Neutrophil (primary cell): ENCODE measurements at regions not wholly inside any gene's neighbourhood (a gene's known extent, or its start where the extent isn't known, plus 50 kb on each side); places are given as distances from the start of the nearest gene placed in this dataset.

Experiments
- H3K27ac ChIP-seq: fragments of 200-600 bp; sonication (generic); 2 replicates; pipeline ENCODE4 v1.5.1; 2016; ENCODE audit warnings: mild to moderate bottlenecking, moderate library complexity
- H3K27me3 ChIP-seq: fragments of 200-600 bp; sonication (generic); 2 replicates; pipeline ENCODE4 v1.6.0; 2016; ENCODE audit warnings: mild to moderate bottlenecking
- H3K36me3 ChIP-seq: fragments of 200-600 bp; sonication (generic); 2 replicates; pipeline ENCODE4 v1.5.1; 2017
- H3K4me1 ChIP-seq, 2 experiments: fragments of 200-600 bp in 1 of 2; sonication (generic) in 1 of 2; 1 replicate in 1 of 2; 2 replicates in 1 of 2; pipeline versions ENCODE4 v1.5.1 to v1.6.1; 2013 to 2016; ENCODE audit warnings: low read depth in 1 of 2, low read length in 1 of 2, mild to moderate bottlenecking in 1 of 2, moderate library complexity in 1 of 2; ENCODE audit not compliant: control insufficient read depth in 1 of 2, insufficient read depth in 1 of 2
- H3K4me3 ChIP-seq, 2 experiments: fragments of 200-600 bp in 1 of 2; sonication (generic) in 1 of 2; 1 replicate in 1 of 2; 2 replicates in 1 of 2; pipeline ENCODE4 v1.5.1; 2013 to 2016; ENCODE audit warnings: low read depth in 1 of 2, low read length in 1 of 2, mild to moderate bottlenecking in 1 of 2, moderate library complexity in 1 of 2
- H3K9me3 ChIP-seq: fragments of 200-600 bp; sonication (generic); 2 replicates; pipeline ENCODE4 v1.5.1; 2016
- TF ChIP-seq, protein P1 (sequence below): fragments of 200-600 bp; sonication (generic); IDR thresholded peaks from 2 replicates; pipeline ENCODE4 v1.5.1; 2016; ENCODE audit warnings: antibody characterized with exemption

DNA sequence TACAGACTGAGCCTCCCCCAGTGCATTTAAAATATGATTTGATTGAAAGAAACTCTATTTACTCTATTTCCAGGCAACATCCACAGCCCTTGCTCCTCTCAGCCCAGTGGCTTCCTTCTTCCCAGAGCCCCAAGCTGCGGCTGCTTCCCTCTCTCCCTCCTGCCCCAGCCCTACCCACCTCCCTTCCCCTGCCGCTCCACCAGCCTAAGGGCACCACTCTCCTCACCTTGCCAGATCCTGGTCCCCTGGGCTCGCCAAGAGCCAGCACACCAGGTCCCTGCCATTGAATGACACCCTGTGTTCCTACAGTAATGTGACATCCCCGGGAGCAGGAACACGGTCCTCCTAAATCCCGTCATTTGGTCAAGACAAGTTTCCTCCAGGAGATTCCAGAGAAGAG is 236.0 kb downstream of the RBFOX3 start:
- Histone ChIP-seq H3K4me1 (no peaks in the 10 kb centered on the region), H3K27me3 (peaks cover 18% of the 10 kb centered on the region), H3K9me3 (no peaks in the 10 kb centered on the region), H3K4me3 (no peak overlapping the region), H3K36me3 (no peaks in the 10 kb centered on the region), H3K27ac (no peak overlapping the region)
- TF ChIP-seq, protein P1, sequence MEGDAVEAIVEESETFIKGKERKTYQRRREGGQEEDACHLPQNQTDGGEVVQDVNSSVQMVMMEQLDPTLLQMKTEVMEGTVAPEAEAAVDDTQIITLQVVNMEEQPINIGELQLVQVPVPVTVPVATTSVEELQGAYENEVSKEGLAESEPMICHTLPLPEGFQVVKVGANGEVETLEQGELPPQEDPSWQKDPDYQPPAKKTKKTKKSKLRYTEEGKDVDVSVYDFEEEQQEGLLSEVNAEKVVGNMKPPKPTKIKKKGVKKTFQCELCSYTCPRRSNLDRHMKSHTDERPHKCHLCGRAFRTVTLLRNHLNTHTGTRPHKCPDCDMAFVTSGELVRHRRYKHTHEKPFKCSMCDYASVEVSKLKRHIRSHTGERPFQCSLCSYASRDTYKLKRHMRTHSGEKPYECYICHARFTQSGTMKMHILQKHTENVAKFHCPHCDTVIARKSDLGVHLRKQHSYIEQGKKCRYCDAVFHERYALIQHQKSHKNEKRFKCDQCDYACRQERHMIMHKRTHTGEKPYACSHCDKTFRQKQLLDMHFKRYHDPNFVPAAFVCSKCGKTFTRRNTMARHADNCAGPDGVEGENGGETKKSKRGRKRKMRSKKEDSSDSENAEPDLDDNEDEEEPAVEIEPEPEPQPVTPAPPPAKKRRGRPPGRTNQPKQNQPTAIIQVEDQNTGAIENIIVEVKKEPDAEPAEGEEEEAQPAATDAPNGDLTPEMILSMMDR = no peak

DNA sequence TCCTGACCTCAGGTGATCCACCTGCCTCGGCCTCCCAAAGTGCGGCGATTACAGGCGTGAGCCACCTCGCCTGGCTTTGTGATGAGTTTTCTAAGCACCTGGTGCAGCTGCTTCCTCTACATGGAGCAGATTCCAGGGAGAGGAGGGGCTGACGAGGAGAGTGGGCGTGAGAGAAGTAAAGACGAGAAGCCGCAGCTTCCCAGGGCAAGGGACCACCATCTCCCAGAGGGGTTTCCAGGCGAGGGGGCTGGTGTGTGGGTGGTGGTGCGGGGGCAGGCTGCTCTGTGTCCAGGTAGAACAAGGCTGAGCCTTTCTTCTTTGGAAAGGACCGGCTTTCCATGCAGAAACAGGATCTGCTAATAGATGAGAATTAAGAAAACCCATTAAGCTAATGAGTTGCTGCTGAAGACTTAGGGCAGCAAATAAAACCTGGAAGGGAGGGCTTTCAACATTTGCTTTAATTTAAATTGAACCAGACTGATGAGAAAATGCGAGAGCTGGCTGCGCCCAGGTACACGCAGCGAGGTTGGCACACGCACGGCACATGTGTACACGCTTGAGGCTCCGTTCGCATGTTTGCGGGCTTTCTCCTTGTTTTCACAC is 236.7 kb downstream of the RBFOX3 start:
- Histone ChIP-seq H3K36me3 (no peaks in the 10 kb centered on the region), H3K4me3 (no peak overlapping the region), H3K4me1 (no peaks in the 10 kb centered on the region), H3K27ac (no peak overlapping the region), H3K9me3 (no peaks in the 10 kb centered on the region), H3K27me3 (peaks cover 18% of the 10 kb centered on the region)
- TF ChIP-seq, protein P1 = no peak

DNA sequence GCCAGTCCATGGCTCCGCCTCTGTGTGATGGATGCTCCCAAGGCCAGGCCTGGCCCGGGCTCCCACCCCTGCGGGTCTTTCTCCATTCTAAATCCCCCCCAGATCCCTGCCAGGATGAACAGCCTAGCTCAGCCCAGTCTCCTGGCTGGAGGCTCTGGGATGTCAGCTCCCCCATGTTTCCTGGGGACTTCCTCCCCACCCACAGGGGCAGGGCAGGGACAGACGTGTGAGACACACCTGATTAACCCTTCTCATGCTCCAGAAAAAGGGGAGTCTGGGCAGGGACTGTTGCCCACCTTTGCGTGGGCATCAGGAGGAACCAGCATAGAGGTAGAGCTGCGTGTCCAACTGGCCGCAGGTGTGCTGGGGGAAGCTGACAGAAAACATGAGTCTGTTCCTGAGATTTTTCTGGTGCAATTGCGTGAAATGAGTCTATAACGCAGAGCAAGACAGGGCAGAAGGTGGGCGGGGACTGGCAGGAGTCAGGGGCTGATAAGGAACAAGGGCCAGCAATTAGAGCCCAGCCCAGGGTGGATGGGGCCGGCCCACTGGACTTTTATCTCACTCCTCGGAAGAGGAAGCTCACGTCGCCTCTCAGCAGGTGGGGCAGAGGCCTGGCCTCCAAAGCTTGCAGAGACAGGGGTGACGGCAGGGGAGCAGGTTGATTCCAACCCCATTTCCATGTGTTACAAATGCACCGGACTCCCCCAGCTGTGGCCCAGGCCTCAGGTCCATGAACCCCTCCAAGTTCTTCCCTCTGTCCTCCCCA is 238.2 kb downstream of the RBFOX3 start:
- TF ChIP-seq, protein P1 = no peak
- Histone ChIP-seq H3K27me3 (peaks cover 18% of the 10 kb centered on the region), H3K9me3 (no peaks in the 10 kb centered on the region), H3K4me3 (no peak overlapping the region), H3K4me1 (no peaks in the 10 kb centered on the region), H3K27ac (no peak overlapping the region), H3K36me3 (no peaks in the 10 kb centered on the region)

DNA sequence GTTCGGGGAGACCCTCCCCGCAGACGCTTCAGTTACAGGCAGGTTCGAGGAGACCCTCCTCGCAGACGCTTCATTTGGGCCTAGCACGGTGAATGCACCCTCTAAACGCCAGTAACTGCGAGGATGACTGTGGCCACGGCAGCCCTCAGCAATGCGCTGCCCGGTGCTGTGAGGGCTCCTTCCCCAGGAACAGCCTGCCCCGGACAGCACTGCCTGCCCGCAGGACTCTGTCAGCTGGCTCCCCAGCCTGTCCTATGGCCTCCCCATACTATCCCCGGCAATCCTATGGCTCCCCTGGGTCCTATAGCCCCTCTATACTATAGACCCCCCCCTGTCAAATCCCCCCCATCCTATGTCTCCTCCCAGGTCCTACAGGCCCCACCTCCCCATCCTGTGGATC is 238.9 kb downstream of the RBFOX3 start:
- TF ChIP-seq, protein P1 = no peak
- Histone ChIP-seq H3K27me3 (peaks cover 18% of the 10 kb centered on the region), H3K4me1 (no peaks in the 10 kb centered on the region), H3K36me3 (no peaks in the 10 kb centered on the region), H3K9me3 (no peaks in the 10 kb centered on the region), H3K27ac (no peak overlapping the region), H3K4me3 (no peak overlapping the region)

DNA sequence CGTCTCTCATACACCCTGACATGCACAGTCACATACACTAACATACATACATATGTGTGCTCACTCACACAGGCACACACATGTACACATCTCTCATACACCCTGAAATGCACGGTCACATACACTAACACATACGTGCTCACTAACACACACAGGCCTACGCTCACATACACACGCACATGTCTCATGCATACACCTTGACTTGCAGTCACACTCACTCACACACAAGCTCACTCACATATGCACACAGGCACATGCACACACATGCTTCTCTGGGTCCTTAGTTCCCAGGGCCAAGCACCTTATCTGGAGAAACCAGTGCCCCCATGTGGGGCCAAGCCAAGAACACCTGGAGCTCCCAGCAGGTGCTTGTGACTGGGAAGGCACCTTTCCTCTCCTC is 240.3 kb downstream of the RBFOX3 start:
- Histone ChIP-seq H3K9me3 (no peaks in the 10 kb centered on the region), H3K27ac (no peak overlapping the region), H3K27me3 (peaks cover 12% of the 10 kb centered on the region), H3K36me3 (no peaks in the 10 kb centered on the region), H3K4me3 (no peak overlapping the region), H3K4me1 (no peaks in the 10 kb centered on the region)
- TF ChIP-seq, protein P1 = no peak
